CD14-positive monocyte (primary cell): ENCODE measurements at regions not wholly inside any gene's neighbourhood (a gene's known extent, or its start where the extent isn't known, plus 50 kb on each side); places are given as distances from the start of the nearest gene placed in this dataset.

ENCODE experiments used
- DNase-seq, 3 donors: peaks; one replicate each; pipeline ENCODE4 v3.0.0-alpha.2; 2011 to 2022
- H2AFZ ChIP-seq: 2 replicates; pipeline ENCODE4 v1.6.0; 2012; ENCODE audit warnings: mild to moderate bottlenecking, low read depth, low read length, inconsistent platforms; ENCODE audit not compliant: insufficient read depth, poor library complexity, severe bottlenecking
- H3K27ac ChIP-seq, 2 donors: 1 replicate in 1 of 2; 2 replicates in 1 of 2; pipeline ENCODE4 v1.5.1; 2012 to 2013; ENCODE audit warnings: low read length in 2 of 2, control low read depth in 1 of 2, inconsistent platforms in 1 of 2, low read depth in 1 of 2, mild to moderate bottlenecking in 1 of 2
- H3K27me3 ChIP-seq, 2 donors: one replicate each; pipeline versions ENCODE4 v1.6.0 to v1.6.1; 2011 to 2013; ENCODE audit warnings: low read length in 2 of 2; ENCODE audit not compliant: control insufficient read depth in 2 of 2, insufficient read depth in 2 of 2
- H3K36me3 ChIP-seq, 2 donors: replicated peaks in 1 of 2; 1 replicate in 1 of 2; 2 replicates in 1 of 2; pipeline versions ENCODE4 v1.5.1 to v1.6.1; 2012 to 2013; ENCODE audit warnings: low read length in 2 of 2, control low read depth in 1 of 2, inconsistent platforms in 1 of 2, mild to moderate bottlenecking in 1 of 2; ENCODE audit not compliant: insufficient read depth in 2 of 2, control insufficient read depth in 1 of 2
- H3K4me1 ChIP-seq, 2 donors: 1 replicate in 1 of 2; 2 replicates in 1 of 2; pipeline versions ENCODE4 v1.5.1 to v1.6.1; 2012 to 2013; ENCODE audit warnings: low read length in 2 of 2, control low read depth in 1 of 2, inconsistent platforms in 1 of 2, mild to moderate bottlenecking in 1 of 2, moderate library complexity in 1 of 2; ENCODE audit not compliant: insufficient read depth in 2 of 2, control insufficient read depth in 1 of 2
- H3K4me2 ChIP-seq: replicated peaks from 2 replicates; pipeline ENCODE3; 2012; ENCODE audit warnings: low read length, moderate library complexity, mild to moderate bottlenecking; ENCODE audit not compliant: poor library complexity, severe bottlenecking; ENCODE audit errors: extremely low read depth
- H3K4me3 ChIP-seq, 3 experiments: fragments of 200-600 bp in 1 of 3; sonication (generic) in 1 of 3; replicated peaks in 1 of 3; 1 replicate in 2 of 3; 2 replicates in 1 of 3; pipeline ENCODE4 v1.5.1; 2011 to 2013; ENCODE audit warnings: low read length in 3 of 3, mild to moderate bottlenecking in 3 of 3, control low read depth in 2 of 3, low read depth in 2 of 3, inconsistent platforms in 1 of 3, moderate library complexity in 1 of 3
- H3K79me2 ChIP-seq: 2 replicates; pipeline ENCODE4 v1.6.0; 2012; ENCODE audit warnings: mild to moderate bottlenecking, control low read depth, inconsistent platforms, low read length, moderate library complexity; ENCODE audit not compliant: insufficient read depth
- H3K9ac ChIP-seq: 2 replicates; pipeline ENCODE4 v1.6.0; 2017; ENCODE audit warnings: low read length, mild to moderate bottlenecking; ENCODE audit not compliant: insufficient read depth, poor library complexity, severe bottlenecking
- H3K9me3 ChIP-seq, 2 donors: replicated peaks in 1 of 2; 1 replicate in 1 of 2; 2 replicates in 1 of 2; pipeline versions ENCODE4 v1.5.1 to v1.6.1; 2012 to 2013; ENCODE audit warnings: low read length in 2 of 2, control low read depth in 1 of 2; ENCODE audit not compliant: control insufficient read depth in 1 of 2, insufficient read depth in 1 of 2
- H4K20me1 ChIP-seq: 2 replicates; pipeline ENCODE4 v1.6.0; 2012; ENCODE audit warnings: mild to moderate bottlenecking, low read length, control low read depth, moderate library complexity; ENCODE audit not compliant: insufficient read depth
- H3K27ac Mint-ChIP-seq, 7 donors: one replicate each; pipeline ENCODE4 v1.8.0; 2020; ENCODE audit warnings: mild to moderate bottlenecking in 7 of 7, mixed read lengths in 7 of 7, moderate library complexity in 6 of 7, inconsistent platforms in 2 of 7
- H3K27me3 Mint-ChIP-seq, 3 donors: one replicate each; pipeline ENCODE4 v1.8.0; 2021 to 2022; ENCODE audit warnings: low read depth in 3 of 3, mild to moderate bottlenecking in 3 of 3, mixed read lengths in 3 of 3, moderate library complexity in 3 of 3, inconsistent platforms in 1 of 3
- H3K36me3 Mint-ChIP-seq, 2 donors: one replicate each; pipeline ENCODE4 v1.8.0; 2020; ENCODE audit warnings: mixed read lengths in 2 of 2, inconsistent platforms in 1 of 2, mild to moderate bottlenecking in 1 of 2
- H3K4me1 Mint-ChIP-seq: one replicate; pipeline ENCODE4 v1.8.0; 2020; ENCODE audit warnings: mild to moderate bottlenecking, mixed read lengths
- H3K4me3 Mint-ChIP-seq, 2 donors: one replicate each; pipeline ENCODE4 v1.8.0; 2020; ENCODE audit warnings: mild to moderate bottlenecking in 2 of 2, mixed read lengths in 2 of 2, moderate library complexity in 1 of 2
- H3K9me3 Mint-ChIP-seq, 7 donors: one replicate each; pipeline ENCODE4 v1.8.0; 2020 to 2022; ENCODE audit warnings: mixed read lengths in 7 of 7, mild to moderate bottlenecking in 6 of 7, moderate library complexity in 6 of 7, inconsistent platforms in 2 of 7
- CTCF ChIP-seq: fragments of 200-600 bp; IDR thresholded peaks from one replicate; pipeline ENCODE4 v1.8.0; 2022; ENCODE audit warnings: antibody characterized with exemption, mild to moderate bottlenecking
- WGBS: methylation state at CpG from one replicate; pipeline ENCODE4 v1.1.5; 2013; ENCODE audit warnings: missing lambda C conversion rate; ENCODE audit not compliant: insufficient coverage; 5-methylcytosine and 5-hydroxymethylcytosine counted together
- intact Hi-C, 2 donors: fragments of 100-400 bp; cut with micrococcal nuclease; formaldehyde crosslinking; loops; one replicate each; pipeline versions ENCODE4 v1.15.0 to v1.15.1; 2023

- Mint-ChIP-seq H3K9me3 (no peaks in the 10 kb centered on the region), H3K36me3 (no peaks in the 10 kb centered on the region), H3K4me1 (peaks cover 30% of the 10 kb centered on the region), H3K4me3 (no peak overlapping the region), H3K27ac (no peak overlapping the region), H3K27me3 (peaks cover 0 to 6% (median 4%) of the 10 kb centered on the region in 3 donors)
- no peak overlapping the region for H3K27ac ChIP-seq
- WGBS: 84% methylated on average over 6 of the region's 6 CpGs
- peaks cover 24 to 30% of the 10 kb centered on the region in 2 donors for H3K4me1 ChIP-seq
- no peak for TF ChIP-seq CTCF
- intact Hi-C loops: no loop called here
- H3K9me3 ChIP-seq: no peaks in the 10 kb centered on the region
- H3K27me3 ChIP-seq: no peaks in the 10 kb centered on the region
- DNase-seq: no peak
- H3K9ac ChIP-seq: no peak overlapping the region
- H3K36me3 ChIP-seq: no peaks in the 10 kb centered on the region
- no peak overlapping the region for H2AFZ ChIP-seq
- no peaks in the 10 kb centered on the region for H4K20me1 ChIP-seq
- H3K4me3 ChIP-seq: no peak overlapping the region
- H3K4me2 ChIP-seq: no peak overlapping the region
- H3K79me2 ChIP-seq: no peaks in the 10 kb centered on the region
Measured at GRCh38 chr2:64906853-64907536, 82.2 kb upstream of the SLC1A4 start.

- Mint-ChIP-seq H3K27ac (no peak overlapping the region), H3K27me3 (peaks cover 0 to 6% (median 4%) of the 10 kb centered on the region in 3 donors), H3K4me3 (no peak overlapping the region), H3K4me1 (peaks cover 36% of the 10 kb centered on the region), H3K36me3 (no peaks in the 10 kb centered on the region), H3K9me3 (no peaks in the 10 kb centered on the region)
- no peak for DNase-seq
- H3K9ac ChIP-seq: no peak overlapping the region
- H3K36me3 ChIP-seq: no peaks in the 10 kb centered on the region
- H4K20me1 ChIP-seq: no peaks in the 10 kb centered on the region
- WGBS: 100% methylated on average over 2 of the region's 2 CpGs
- H3K27ac ChIP-seq: no peak overlapping the region
- H3K79me2 ChIP-seq: no peaks in the 10 kb centered on the region
- intact Hi-C loops: no loop called here
- no peak for TF ChIP-seq CTCF
- no peaks in the 10 kb centered on the region for H3K9me3 ChIP-seq
- H3K4me1 ChIP-seq: peaks cover 30 to 37% of the 10 kb centered on the region in 2 donors
- H3K4me3 ChIP-seq: no peak overlapping the region
- no peaks in the 10 kb centered on the region for H3K27me3 ChIP-seq
- H3K4me2 ChIP-seq: no peak overlapping the region
- no peak overlapping the region for H2AFZ ChIP-seq
Measured at GRCh38 chr2:64908406-64908805, 80.8 kb upstream of the SLC1A4 start.
